H1 (cell line): ENCODE measurements at regions not wholly inside any gene's neighbourhood (a gene's known extent, or its start where the extent isn't known, plus 50 kb on each side); places are given as distances from the start of the nearest gene placed in this dataset.

ENCODE experiments used
- CBX5 ChIP-seq: fragments of 300-800, 300-1000 bp; sonication (generic); IDR thresholded peaks from 2 replicates; pipeline ENCODE4 v1.7.1; 2016; ENCODE audit warnings: antibody characterized with exemption, low read length, low read depth
- JUND ChIP-seq: IDR thresholded peaks from 2 replicates; pipeline ENCODE4 v1.6.1; 2011; ENCODE audit warnings: mild to moderate bottlenecking, improper control_type of control experiment, low read length
- POLR2A ChIP-seq, 2 experiments: IDR thresholded peaks; 1 replicate in 1 of 2; 2 replicates in 1 of 2; pipeline ENCODE4 v1.6.1; 2011; ENCODE audit warnings: low read depth in 2 of 2, low read length in 2 of 2, mild to moderate bottlenecking in 2 of 2; ENCODE audit errors: control extremely low read depth in 1 of 2
- RAD21 ChIP-seq, 2 experiments: IDR thresholded peaks in 1 of 2; conservative IDR thresholded peaks in 1 of 2; 2 replicates each; pipeline ENCODE4 v1.6.1; 2011; ENCODE audit warnings: low read depth in 2 of 2, low read length in 2 of 2, improper control_type of control experiment in 1 of 2, inconsistent platforms in 1 of 2, mild to moderate bottlenecking in 1 of 2, moderate library complexity in 1 of 2
- SIN3A ChIP-seq, 2 experiments: IDR thresholded peaks in 1 of 2; conservative IDR thresholded peaks in 1 of 2; 2 replicates each; pipeline ENCODE4 v1.6.1; 2011 to 2012; ENCODE audit warnings: low read length in 2 of 2, improper control_type of control experiment in 1 of 2, low read depth in 1 of 2, mild to moderate bottlenecking in 1 of 2
- SUZ12 ChIP-seq: fragments of 200-600 bp; sonication (generic); IDR thresholded peaks from 2 replicates; pipeline ENCODE4 v1.6.1; 2012; ENCODE audit warnings: mild to moderate bottlenecking, inconsistent platforms, low read length, moderate library complexity, mixed read lengths
- TAF1 ChIP-seq: IDR thresholded peaks from 2 replicates; pipeline ENCODE4 v1.6.1; 2011; ENCODE audit warnings: mild to moderate bottlenecking, low read depth, low read length
- TF ChIP-seq, protein P1 (sequence below), 3 experiments: IDR thresholded peaks; 1 replicate in 2 of 3; 2 replicates in 1 of 3; pipeline versions ENCODE4 v1.5.1 to v1.6.1; 2011; ENCODE audit warnings: low read length in 3 of 3, mild to moderate bottlenecking in 3 of 3, inconsistent platforms in 2 of 3, low read depth in 1 of 3, moderate library complexity in 1 of 3; ENCODE audit not compliant: insufficient read depth in 1 of 3; ENCODE audit errors: control extremely low read depth in 1 of 3

DNA sequence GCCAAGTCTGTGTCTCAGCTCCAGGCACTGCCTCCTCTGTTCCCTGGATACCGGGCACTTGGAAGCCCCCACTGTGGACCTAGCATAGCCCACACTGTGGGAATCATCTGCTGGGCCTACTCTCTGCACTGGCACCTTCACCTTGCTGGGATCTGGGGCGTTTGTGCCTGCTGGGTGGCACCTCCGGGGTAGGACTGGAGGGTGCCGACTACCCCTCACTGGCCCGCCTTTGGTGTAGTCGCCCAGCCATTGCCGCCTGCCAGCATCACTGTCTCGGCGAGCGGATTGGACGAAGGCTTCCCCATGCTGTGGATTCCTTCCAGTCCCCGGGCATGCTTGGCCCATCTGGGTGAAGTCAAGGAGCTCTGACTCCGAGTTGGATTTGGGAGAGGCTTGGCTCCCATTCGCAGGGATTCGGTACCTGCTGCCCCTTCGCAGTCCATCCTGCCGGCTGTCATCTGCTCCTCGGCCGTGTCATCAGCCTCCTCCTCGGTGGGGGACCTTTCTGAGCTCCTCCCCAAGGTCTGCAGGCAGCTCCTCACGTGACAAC lies 180.6 kb upstream of the HDAC4 start:
- TF ChIP-seq, protein P1, sequence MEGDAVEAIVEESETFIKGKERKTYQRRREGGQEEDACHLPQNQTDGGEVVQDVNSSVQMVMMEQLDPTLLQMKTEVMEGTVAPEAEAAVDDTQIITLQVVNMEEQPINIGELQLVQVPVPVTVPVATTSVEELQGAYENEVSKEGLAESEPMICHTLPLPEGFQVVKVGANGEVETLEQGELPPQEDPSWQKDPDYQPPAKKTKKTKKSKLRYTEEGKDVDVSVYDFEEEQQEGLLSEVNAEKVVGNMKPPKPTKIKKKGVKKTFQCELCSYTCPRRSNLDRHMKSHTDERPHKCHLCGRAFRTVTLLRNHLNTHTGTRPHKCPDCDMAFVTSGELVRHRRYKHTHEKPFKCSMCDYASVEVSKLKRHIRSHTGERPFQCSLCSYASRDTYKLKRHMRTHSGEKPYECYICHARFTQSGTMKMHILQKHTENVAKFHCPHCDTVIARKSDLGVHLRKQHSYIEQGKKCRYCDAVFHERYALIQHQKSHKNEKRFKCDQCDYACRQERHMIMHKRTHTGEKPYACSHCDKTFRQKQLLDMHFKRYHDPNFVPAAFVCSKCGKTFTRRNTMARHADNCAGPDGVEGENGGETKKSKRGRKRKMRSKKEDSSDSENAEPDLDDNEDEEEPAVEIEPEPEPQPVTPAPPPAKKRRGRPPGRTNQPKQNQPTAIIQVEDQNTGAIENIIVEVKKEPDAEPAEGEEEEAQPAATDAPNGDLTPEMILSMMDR (IDR thresholded peaks at IDR 0.05; ENCODE audit: control extremely low read depth in 1 of 3, insufficient read depth in 1 of 3, low read depth in 1 of 3, low read length in 3 of 3): no peak
- TF ChIP-seq SIN3A (conservative IDR thresholded peaks at IDR 0.05 in 1 of 2, IDR thresholded peaks at IDR 0.05 in 1 of 2; ENCODE audit: low read depth in 1 of 2, low read length in 2 of 2): no peak
- TF ChIP-seq JUND: no peak
- no peak for TF ChIP-seq TAF1
- no peak for TF ChIP-seq RAD21 (IDR thresholded peaks at IDR 0.05 in 1 of 2, conservative IDR thresholded peaks at IDR 0.05 in 1 of 2; ENCODE audit: low read depth in 2 of 2, low read length in 2 of 2)
- no peak for TF ChIP-seq SUZ12
- no peak for TF ChIP-seq POLR2A (IDR thresholded peaks at IDR 0.05; ENCODE audit: control extremely low read depth in 1 of 2, low read depth in 2 of 2, low read length in 2 of 2)
- no peak for TF ChIP-seq CBX5
